ENCODE measurements at regions not wholly inside any gene's neighbourhood (a gene's known extent, or its start where the extent isn't known, plus 50 kb on each side); places are given as distances from the start of the nearest gene placed in this dataset.

DNA sequence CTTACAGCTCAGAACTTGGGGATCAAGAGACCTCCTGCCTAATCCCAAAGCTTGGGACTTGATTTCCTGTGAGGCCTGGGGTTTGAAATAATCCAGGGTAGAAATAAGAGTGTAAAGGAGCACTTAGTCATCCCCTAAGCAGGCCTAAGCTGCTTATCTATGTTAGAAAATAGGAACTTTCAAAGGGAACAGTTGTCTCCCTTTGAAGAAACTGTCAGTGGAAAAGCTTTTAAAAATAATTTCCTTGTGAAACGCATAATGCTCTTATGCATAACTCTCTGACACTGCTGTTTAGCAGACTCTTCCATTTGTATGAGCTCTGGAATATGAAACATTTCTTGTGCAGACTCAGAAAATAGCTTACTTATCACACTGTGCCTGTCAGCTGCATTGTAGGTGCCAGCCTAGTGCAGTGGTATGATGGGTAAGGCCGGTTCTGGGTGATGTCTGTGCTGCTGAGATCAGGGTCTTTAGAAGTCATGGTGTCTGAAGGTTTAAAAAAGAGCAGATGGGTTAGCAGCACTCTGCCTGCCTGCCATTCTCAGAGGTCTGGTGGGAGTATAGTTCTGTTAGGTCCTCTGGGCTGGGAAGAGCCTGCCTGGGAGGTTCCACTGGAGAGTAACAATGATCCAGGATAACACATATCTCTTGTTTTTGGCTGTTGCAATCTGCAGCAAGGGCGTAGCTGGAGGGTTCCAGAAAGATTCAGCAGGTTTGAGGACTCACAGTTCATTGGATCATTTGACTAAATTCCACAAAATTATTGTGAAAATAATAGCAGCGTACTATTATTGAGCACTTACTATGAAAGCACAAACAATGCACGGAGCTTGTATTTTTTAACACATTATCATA is 283.2 kb upstream of the MEX3C start:
- no peaks in the 10 kb centered on the region for H3K9me3 ChIP-seq
- no peak for DNase-seq (ENCODE audit: extremely low spot score in 2 of 2)
- no peak overlapping the region for H3K27ac ChIP-seq
- no peaks in the 10 kb centered on the region for H3K27me3 ChIP-seq
- no peaks in the 10 kb centered on the region for H3K4me1 ChIP-seq
- TF ChIP-seq POLR2A (IDR thresholded peaks at IDR 0.05) (no peak), POLR2AphosphoS5 (IDR thresholded peaks at IDR 0.05; ENCODE audit: insufficient read depth in 1 of 2, low read depth in 1 of 2) (no peak)
- TF ChIP-seq, protein P1, sequence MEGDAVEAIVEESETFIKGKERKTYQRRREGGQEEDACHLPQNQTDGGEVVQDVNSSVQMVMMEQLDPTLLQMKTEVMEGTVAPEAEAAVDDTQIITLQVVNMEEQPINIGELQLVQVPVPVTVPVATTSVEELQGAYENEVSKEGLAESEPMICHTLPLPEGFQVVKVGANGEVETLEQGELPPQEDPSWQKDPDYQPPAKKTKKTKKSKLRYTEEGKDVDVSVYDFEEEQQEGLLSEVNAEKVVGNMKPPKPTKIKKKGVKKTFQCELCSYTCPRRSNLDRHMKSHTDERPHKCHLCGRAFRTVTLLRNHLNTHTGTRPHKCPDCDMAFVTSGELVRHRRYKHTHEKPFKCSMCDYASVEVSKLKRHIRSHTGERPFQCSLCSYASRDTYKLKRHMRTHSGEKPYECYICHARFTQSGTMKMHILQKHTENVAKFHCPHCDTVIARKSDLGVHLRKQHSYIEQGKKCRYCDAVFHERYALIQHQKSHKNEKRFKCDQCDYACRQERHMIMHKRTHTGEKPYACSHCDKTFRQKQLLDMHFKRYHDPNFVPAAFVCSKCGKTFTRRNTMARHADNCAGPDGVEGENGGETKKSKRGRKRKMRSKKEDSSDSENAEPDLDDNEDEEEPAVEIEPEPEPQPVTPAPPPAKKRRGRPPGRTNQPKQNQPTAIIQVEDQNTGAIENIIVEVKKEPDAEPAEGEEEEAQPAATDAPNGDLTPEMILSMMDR (IDR thresholded peaks at IDR 0.05), result no peak
- no peak overlapping the region for H3K4me3 ChIP-seq
- H3K36me3 ChIP-seq, result no peaks in the 10 kb centered on the region
- intact Hi-C loops (cut with DNase I), result no loop called here

DNA sequence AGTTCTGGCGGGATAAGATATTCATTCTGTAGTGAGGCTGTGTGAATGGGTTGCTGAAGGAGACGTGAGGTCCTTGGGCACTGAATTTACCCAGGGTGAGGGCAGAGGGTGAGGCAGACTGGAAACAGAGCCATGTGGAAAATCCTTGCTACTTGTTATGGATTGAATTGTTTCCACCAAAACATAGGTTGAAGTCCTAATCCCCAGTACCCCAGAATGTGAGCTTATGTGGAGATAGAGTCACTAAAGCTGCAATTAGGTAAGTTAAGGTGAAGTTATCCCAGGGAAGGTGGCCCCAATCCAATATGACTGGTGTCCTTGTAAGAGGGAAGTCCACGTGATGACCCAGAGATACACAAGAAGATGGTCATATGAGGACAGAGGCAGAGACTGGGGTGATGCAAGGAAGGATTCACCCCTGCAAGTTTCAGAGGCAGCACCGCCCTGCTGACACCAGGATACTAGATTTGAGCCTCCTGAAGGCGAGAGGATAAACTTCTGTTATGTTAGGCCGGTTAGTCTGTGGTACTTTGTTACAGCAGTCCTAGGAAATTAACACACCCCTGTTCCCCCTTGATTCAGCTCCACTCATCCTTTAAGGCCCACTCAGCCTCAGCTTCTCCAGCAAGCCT is 289.4 kb upstream of the MEX3C start:
- no peaks in the 10 kb centered on the region for H3K9me3 ChIP-seq
- no peaks in the 10 kb centered on the region for H3K27me3 ChIP-seq
- no peak for DNase-seq (ENCODE audit: extremely low spot score in 2 of 2)
- TF ChIP-seq POLR2A (IDR thresholded peaks at IDR 0.05) (no peak), POLR2AphosphoS5 (IDR thresholded peaks at IDR 0.05; ENCODE audit: insufficient read depth in 1 of 2, low read depth in 1 of 2) (no peak)
- TF ChIP-seq, protein P1 (IDR thresholded peaks at IDR 0.05), result no peak
- intact Hi-C loops (cut with DNase I), result no loop called here
- H3K4me3 ChIP-seq, result no peak overlapping the region
- H3K27ac ChIP-seq, result no peak overlapping the region
- H3K4me1 ChIP-seq, result peaks cover 16% of the 10 kb centered on the region
- no peaks in the 10 kb centered on the region for H3K36me3 ChIP-seq

DNA sequence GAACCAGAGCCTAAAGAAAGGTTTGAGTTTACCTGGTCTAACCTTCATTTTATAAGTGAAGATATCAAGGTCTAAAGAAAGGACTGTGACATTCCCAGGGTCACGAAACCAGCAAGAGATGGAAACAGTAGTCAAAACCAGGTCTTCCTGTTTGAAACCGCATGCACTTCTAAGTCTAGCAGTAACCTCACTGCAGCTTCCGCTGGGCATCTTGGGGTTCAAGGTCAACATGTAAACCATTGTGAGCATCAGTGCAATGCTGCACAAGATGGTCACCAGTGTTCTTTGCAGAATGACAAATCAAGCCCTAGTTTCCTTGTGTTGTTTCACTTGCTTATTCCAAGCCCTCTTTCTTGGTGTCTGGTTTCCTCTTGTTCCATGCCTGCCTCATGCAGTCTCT is 292.9 kb upstream of the MEX3C start:
- H3K4me3 ChIP-seq, result no peak overlapping the region
- H3K27ac ChIP-seq, result no peak overlapping the region
- H3K4me1 ChIP-seq, result peaks cover 23% of the 10 kb centered on the region
- TF ChIP-seq, protein P1 (IDR thresholded peaks at IDR 0.05), result no peak
- TF ChIP-seq POLR2AphosphoS5 (IDR thresholded peaks at IDR 0.05; ENCODE audit: insufficient read depth in 1 of 2, low read depth in 1 of 2) (no peak), POLR2A (IDR thresholded peaks at IDR 0.05) (no peak)
- no peaks in the 10 kb centered on the region for H3K27me3 ChIP-seq
- no peaks in the 10 kb centered on the region for H3K36me3 ChIP-seq
- no peak for DNase-seq (ENCODE audit: extremely low spot score in 2 of 2)
- intact Hi-C loops (cut with DNase I), result no loop called here
- no peaks in the 10 kb centered on the region for H3K9me3 ChIP-seq

DNA sequence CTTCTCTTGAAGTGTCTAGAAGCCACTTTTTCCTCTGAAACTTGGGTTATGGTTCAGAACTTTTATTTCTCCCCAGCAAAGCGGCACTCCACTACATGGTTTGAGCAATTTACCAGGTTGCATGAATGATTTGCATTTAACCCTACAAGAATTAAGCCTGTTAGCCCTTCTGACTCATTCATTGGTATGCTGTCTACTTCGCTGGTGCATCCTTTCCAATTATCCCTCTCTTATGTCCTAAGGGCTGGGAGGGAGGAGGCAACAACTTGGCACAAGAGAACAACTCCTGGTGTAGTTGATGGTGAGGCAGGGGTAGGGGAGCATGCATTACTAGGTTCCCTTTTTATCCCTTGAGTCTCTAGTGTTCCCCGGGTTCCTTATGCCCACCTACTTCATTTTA is 293.4 kb upstream of the MEX3C start:
- Histone ChIP-seq H3K9me3 (no peaks in the 10 kb centered on the region), H3K27me3 (no peaks in the 10 kb centered on the region), H3K36me3 (no peaks in the 10 kb centered on the region), H3K4me1 (peaks cover 23% of the 10 kb centered on the region), H3K27ac (no peak overlapping the region), H3K4me3 (no peak overlapping the region)
- TF ChIP-seq POLR2AphosphoS5 (IDR thresholded peaks at IDR 0.05; ENCODE audit: insufficient read depth in 1 of 2, low read depth in 1 of 2), result no peak
- TF ChIP-seq, protein P1 (IDR thresholded peaks at IDR 0.05), result no peak
- no peak for TF ChIP-seq POLR2A (IDR thresholded peaks at IDR 0.05)
- no peak for DNase-seq (ENCODE audit: extremely low spot score in 2 of 2)
- intact Hi-C loops (cut with DNase I), result no loop called here

Data from vagina (tissue), 2 donors.